B cell (primary cell): ENCODE measurements at regions not wholly inside any gene's neighbourhood (a gene's known extent, or its start where the extent isn't known, plus 50 kb on each side); places are given as distances from the start of the nearest gene placed in this dataset.

Experiments used
- CTCF ChIP-seq: fragments of 200-600 bp; IDR thresholded peaks from one replicate; pipeline ENCODE4 v1.8.0; 2022; ENCODE audit warnings: antibody characterized with exemption, mild to moderate bottlenecking
- EZH2 ChIP-seq: IDR thresholded peaks from 2 replicates; pipeline ENCODE4 v1.6.1; 2012; ENCODE audit warnings: borderline replicate concordance, low read depth, mild to moderate bottlenecking, moderate library complexity, low read length; ENCODE audit not compliant: insufficient read depth, poor library complexity, severe bottlenecking

DNA sequence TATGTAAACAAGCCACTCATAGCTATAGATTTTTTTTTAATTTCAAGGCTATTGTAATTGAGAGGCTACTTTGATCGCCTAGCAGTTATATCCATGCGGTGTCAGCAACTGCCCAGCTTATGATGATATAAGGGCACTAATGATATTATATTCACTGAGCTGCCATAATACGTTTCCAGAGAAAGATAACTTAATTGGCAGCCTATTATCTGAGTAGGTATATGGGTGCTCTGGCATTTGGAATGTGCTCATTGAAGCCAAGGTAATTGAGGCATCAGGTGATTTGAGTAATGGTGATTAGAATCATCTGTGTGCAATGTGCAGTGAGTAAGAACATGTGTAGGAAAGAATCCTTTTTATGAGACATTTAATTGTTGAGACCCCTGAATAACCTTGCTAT, 490.0 kb downstream of the CENPC start:
- TF ChIP-seq CTCF (no peak), EZH2 (no peak)
